Testis (tissue), 2 donors: ENCODE measurements at regions not wholly inside any gene's neighbourhood (a gene's known extent, or its start where the extent isn't known, plus 50 kb on each side); places are given as distances from the start of the nearest gene placed in this dataset.

Experiments
- DNase-seq: peaks from one replicate; pipeline ENCODE4 v3.0.0-alpha.2; 2019
- H3K27ac ChIP-seq, 2 donors: fragments of 200-600 bp; sonication (generic); one replicate each; pipeline ENCODE4 v1.5.1; 2019
- H3K27me3 ChIP-seq: fragments of 200-600 bp; sonication (generic); one replicate; pipeline ENCODE4 v1.5.1; 2019
- H3K36me3 ChIP-seq: fragments of 200-600 bp; sonication (generic); one replicate; pipeline ENCODE4 v1.5.1; 2017; ENCODE audit warnings: low read depth; ENCODE audit errors: missing control alignments
- H3K4me1 ChIP-seq: fragments of 200-600 bp; sonication (generic); one replicate; pipeline ENCODE4 v1.5.1; 2019
- H3K4me3 ChIP-seq, 2 donors: fragments of 200-600 bp; sonication (generic); one replicate each; pipeline ENCODE4 v1.5.1; 2017 to 2019
- H3K9me3 ChIP-seq: fragments of 200-600 bp; sonication (generic); one replicate; pipeline ENCODE4 v1.5.1; 2017
- POLR2A ChIP-seq: fragments of 450-650 bp; IDR thresholded peaks from one replicate; pipeline ENCODE4 v1.6.1; 2017; ENCODE audit warnings: antibody characterized with exemption, mild to moderate bottlenecking, moderate library complexity
- WGBS, 2 donors: methylation state at CpG; one replicate each; pipeline ENCODE4 v1.1.5; 2018; 5-methylcytosine and 5-hydroxymethylcytosine counted together
- intact Hi-C: fragments of 100-400 bp; cut with DNase I; formaldehyde crosslinking; loops from one replicate; pipeline ENCODE4 v1.15.1; 2023; ENCODE audit warnings: low total_unique reads
- TF ChIP-seq, protein P1 (sequence below), 3 experiments: fragments of 450-650 bp in 2 of 3; fragments of 200-600 bp in 1 of 3; sonication (generic) in 1 of 3; IDR thresholded peaks; one replicate each; pipeline ENCODE4 v1.5.1; 2016 to 2019; ENCODE audit warnings: antibody characterized with exemption in 3 of 3, mild to moderate bottlenecking in 2 of 3, moderate library complexity in 1 of 3

DNA sequence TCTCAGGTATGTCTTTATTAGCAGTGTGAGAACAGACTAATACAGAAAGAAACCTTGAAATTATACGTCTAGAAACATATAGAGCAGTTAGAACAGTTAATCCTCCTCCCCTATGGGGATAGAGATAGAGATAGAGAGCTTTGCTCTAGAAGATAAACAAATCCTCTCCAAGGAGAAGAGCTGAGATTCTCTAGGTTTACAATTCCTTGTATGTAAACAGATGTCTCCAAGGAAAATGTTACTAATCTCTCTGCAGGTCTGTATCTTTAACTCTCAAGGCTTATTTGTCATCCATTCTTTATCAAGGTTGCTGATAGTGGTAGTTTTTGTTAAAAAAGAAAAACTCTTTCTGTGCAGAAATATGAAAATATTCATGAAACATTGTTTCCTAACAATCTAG is 282.1 kb upstream of the GIMD1 start:
- DNase-seq = no peak
- Histone ChIP-seq H3K27me3 (no peaks in the 10 kb centered on the region), H3K4me3 (no peak overlapping the region), H3K36me3 (no peaks in the 10 kb centered on the region), H3K27ac (no peak overlapping the region), H3K9me3 (no peaks in the 10 kb centered on the region), H3K4me1 (no peaks in the 10 kb centered on the region)
- TF ChIP-seq POLR2A = no peak
- TF ChIP-seq, protein P1, sequence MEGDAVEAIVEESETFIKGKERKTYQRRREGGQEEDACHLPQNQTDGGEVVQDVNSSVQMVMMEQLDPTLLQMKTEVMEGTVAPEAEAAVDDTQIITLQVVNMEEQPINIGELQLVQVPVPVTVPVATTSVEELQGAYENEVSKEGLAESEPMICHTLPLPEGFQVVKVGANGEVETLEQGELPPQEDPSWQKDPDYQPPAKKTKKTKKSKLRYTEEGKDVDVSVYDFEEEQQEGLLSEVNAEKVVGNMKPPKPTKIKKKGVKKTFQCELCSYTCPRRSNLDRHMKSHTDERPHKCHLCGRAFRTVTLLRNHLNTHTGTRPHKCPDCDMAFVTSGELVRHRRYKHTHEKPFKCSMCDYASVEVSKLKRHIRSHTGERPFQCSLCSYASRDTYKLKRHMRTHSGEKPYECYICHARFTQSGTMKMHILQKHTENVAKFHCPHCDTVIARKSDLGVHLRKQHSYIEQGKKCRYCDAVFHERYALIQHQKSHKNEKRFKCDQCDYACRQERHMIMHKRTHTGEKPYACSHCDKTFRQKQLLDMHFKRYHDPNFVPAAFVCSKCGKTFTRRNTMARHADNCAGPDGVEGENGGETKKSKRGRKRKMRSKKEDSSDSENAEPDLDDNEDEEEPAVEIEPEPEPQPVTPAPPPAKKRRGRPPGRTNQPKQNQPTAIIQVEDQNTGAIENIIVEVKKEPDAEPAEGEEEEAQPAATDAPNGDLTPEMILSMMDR (IDR thresholded peaks at IDR 0.05) = no peak
- WGBS, 2 donors = 28 to 70% methylated on average over 1 of the region's 1 CpG
- intact Hi-C loops = no loop called here

DNA sequence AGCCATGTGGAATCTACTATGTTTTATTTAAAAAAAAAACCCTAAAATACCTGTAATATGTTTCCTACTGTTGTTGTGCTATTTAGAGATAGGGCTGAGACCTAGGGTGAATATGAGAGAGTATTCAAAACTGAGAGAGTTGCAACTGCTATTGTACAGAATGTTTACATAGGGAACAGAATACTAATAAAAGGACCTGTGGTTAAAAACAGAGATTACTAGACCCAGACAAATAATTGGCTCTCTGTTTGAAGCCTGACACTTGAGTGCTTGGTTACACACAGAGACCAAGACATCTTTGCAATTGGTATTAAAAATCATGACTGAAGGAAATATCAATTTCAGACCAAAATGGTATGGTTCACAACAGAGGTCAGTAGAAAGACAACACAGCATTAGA is 278.9 kb upstream of the GIMD1 start:
- TF ChIP-seq POLR2A = no peak
- TF ChIP-seq, protein P1 (IDR thresholded peaks at IDR 0.05) = no peak
- intact Hi-C loops = no loop called here
- H3K9me3 ChIP-seq = no peaks in the 10 kb centered on the region

DNA sequence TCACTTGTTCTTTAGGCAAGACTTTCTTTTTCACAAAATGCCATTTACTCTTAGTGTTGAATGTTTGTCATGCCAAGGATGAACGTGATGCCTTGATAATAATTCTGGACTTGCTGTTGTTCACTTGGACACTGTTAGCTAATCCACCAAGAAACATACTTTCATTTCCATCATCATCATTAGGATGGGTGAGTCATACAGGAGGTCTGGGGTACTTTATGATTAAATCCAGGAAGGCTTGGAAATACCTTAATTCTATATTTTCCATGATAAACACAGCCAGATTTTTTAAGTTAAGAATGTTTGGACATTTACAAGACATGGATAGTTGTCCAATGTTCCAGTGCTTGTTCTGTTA is 260.7 kb upstream of the GIMD1 start:
- H3K9me3 ChIP-seq = no peaks in the 10 kb centered on the region
- H3K4me3 ChIP-seq = no peak overlapping the region
- no peaks in the 10 kb centered on the region for H3K4me1 ChIP-seq
- no peaks in the 10 kb centered on the region for H3K27me3 ChIP-seq
- intact Hi-C loops = no loop called here
- H3K36me3 ChIP-seq = no peaks in the 10 kb centered on the region
- no peak overlapping the region for H3K27ac ChIP-seq
- 33 to 52% methylated on average over 1 of the region's 1 CpG for WGBS, 2 donors
- no peak for DNase-seq
- TF ChIP-seq POLR2A = no peak
- TF ChIP-seq, protein P1 (IDR thresholded peaks at IDR 0.05) = no peak

More for the DNA sequence above, 278.9 kb upstream of the GIMD1 start:
- H3K27me3 ChIP-seq = no peaks in the 10 kb centered on the region
- H3K27ac ChIP-seq = no peak overlapping the region
- no peak overlapping the region for H3K4me3 ChIP-seq
- H3K4me1 ChIP-seq = no peaks in the 10 kb centered on the region
- no peaks in the 10 kb centered on the region for H3K36me3 ChIP-seq
- DNase-seq = no peak

DNA sequence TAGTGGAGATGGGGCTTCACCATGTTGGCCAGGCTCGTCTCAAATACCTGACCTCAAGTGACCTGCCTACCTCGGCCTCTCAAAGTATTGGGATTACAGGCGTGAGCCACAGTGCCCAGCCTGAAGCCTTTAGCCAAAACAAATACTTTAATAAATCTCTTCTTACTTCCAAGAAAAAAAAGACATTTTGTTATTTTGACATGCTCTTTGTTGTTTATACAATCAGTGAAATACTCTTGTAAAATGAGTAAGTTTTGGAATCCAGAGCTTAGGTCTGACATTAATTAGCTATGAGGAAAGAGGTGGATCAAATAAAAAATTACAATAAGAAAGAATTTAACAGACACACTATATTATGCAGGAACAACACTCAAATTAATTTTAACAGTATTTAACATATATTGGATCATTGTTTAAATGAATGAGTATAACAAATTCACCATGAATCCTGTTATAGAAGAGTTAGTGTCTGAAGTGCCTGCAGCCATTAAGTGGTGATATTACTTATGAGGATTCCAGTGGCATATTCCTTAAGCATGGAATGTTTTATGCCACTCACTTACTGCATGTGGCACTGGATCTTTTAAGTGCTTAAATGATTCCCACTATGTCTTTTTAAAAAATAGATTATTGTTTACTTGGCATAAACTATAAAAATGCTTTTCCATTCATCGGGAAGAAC is 260.1 kb upstream of the GIMD1 start:
- H3K4me1 ChIP-seq = no peaks in the 10 kb centered on the region
- intact Hi-C loops = no loop called here
- H3K4me3 ChIP-seq = no peak overlapping the region
- no peak for DNase-seq
- WGBS, 2 donors = 48 to 72% methylated on average over 4 of the region's 4 CpGs
- H3K27ac ChIP-seq = no peak overlapping the region
- H3K9me3 ChIP-seq = no peaks in the 10 kb centered on the region
- H3K27me3 ChIP-seq = no peaks in the 10 kb centered on the region
- TF ChIP-seq, protein P1 (IDR thresholded peaks at IDR 0.05) = no peak
- TF ChIP-seq POLR2A = no peak
- no peaks in the 10 kb centered on the region for H3K36me3 ChIP-seq

DNA sequence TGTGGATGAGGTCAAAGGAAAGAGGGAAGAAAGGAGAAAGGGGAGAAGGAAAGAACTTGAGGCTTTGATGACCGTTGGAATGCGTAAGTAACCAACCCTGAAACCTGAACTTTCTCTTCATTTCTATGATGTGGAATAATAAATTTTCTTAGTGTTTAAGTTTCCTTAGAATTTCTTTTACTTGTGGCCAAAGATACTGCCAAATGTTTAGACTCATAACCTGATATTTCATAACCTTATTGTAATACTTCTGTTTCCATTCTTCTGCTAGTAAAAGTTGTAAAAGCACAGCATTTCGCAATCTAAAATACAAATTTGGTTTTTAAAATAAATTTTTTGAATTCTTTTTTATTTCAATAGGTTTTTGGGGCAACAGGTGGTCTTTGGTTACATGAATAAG is 258.5 kb upstream of the GIMD1 start:
- Histone ChIP-seq H3K4me3 (no peak overlapping the region), H3K4me1 (no peaks in the 10 kb centered on the region), H3K27me3 (no peaks in the 10 kb centered on the region), H3K36me3 (no peaks in the 10 kb centered on the region), H3K27ac (no peak overlapping the region), H3K9me3 (no peaks in the 10 kb centered on the region)
- no peak for TF ChIP-seq POLR2A
- TF ChIP-seq, protein P1 (IDR thresholded peaks at IDR 0.05) = no peak
- intact Hi-C loops = no loop called here
- 88 to 92% methylated on average over 3 of the region's 3 CpGs for WGBS, 2 donors
- no peak for DNase-seq
